Endothelial cell (in vitro differentiated cells): ENCODE measurements at regions not wholly inside any gene's neighbourhood (a gene's known extent, or its start where the extent isn't known, plus 50 kb on each side); places are given as distances from the start of the nearest gene placed in this dataset.

Experiments
- DNase-seq: peaks from one replicate; pipeline ENCODE4 v3.0.0; 2021; ENCODE audit warnings: low spot score
- H3K27ac Mint-ChIP-seq: one replicate; pipeline ENCODE4 v1.8.0; 2021; ENCODE audit warnings: mixed read lengths, inconsistent platforms; ENCODE audit not compliant: unreplicated experiment
- H3K27me3 Mint-ChIP-seq: one replicate; pipeline ENCODE4 v1.8.0; 2021; ENCODE audit warnings: mild to moderate bottlenecking, moderate library complexity, mixed read lengths, inconsistent platforms; ENCODE audit not compliant: unreplicated experiment
- H3K36me3 Mint-ChIP-seq: one replicate; pipeline ENCODE4 v1.8.0; 2021; ENCODE audit warnings: mild to moderate bottlenecking, low read depth, mixed read lengths, inconsistent platforms; ENCODE audit not compliant: unreplicated experiment
- H3K4me1 Mint-ChIP-seq: one replicate; pipeline ENCODE4 v1.8.0; 2021; ENCODE audit warnings: mild to moderate bottlenecking, mixed read lengths, inconsistent platforms; ENCODE audit not compliant: unreplicated experiment
- H3K4me3 Mint-ChIP-seq: one replicate; pipeline ENCODE4 v1.8.0; 2021; ENCODE audit warnings: mild to moderate bottlenecking, mixed read lengths, inconsistent platforms; ENCODE audit not compliant: unreplicated experiment
- H3K9me3 Mint-ChIP-seq: one replicate; pipeline ENCODE4 v1.8.0; 2021; ENCODE audit warnings: mixed read lengths, inconsistent platforms; ENCODE audit not compliant: unreplicated experiment
- CTCF ChIP-seq: fragments of 200-600 bp; sonication (generic); IDR thresholded peaks from one replicate; pipeline ENCODE4 v1.5.0; 2021; ENCODE audit warnings: antibody characterized with exemption; ENCODE audit not compliant: unreplicated experiment

- TF ChIP-seq CTCF: no peak
- Mint-ChIP-seq H3K4me1 (no peaks in the 10 kb centered on the region), H3K27ac (no peak overlapping the region), H3K36me3 (no peaks in the 10 kb centered on the region), H3K9me3 (no peaks in the 10 kb centered on the region), H3K4me3 (no peak overlapping the region), H3K27me3 (no peaks in the 10 kb centered on the region)
- no peak for DNase-seq
These were observed 1152.0 kb downstream of the HACE1 start for GRCh38 chr6:103707596-103708325.

- H3K27me3 Mint-ChIP-seq: no peaks in the 10 kb centered on the region
- H3K4me3 Mint-ChIP-seq: no peak overlapping the region
- no peak overlapping the region for H3K27ac Mint-ChIP-seq
- H3K36me3 Mint-ChIP-seq: no peaks in the 10 kb centered on the region
- H3K4me1 Mint-ChIP-seq: peaks cover 3% of the 10 kb centered on the region
- H3K9me3 Mint-ChIP-seq: no peaks in the 10 kb centered on the region
- no peak for TF ChIP-seq CTCF
- no peak for DNase-seq
These were observed 1160.0 kb downstream of the HACE1 start for GRCh38 chr6:103699769-103700168.

GRCh38 chr6:103687430-103687829 lies 1172.3 kb downstream of the HACE1 start:
- no peak overlapping the region for H3K4me3 Mint-ChIP-seq
- TF ChIP-seq CTCF: no peak
- H3K36me3 Mint-ChIP-seq: no peaks in the 10 kb centered on the region
- DNase-seq: no peak
- no peaks in the 10 kb centered on the region for H3K4me1 Mint-ChIP-seq
- no peak overlapping the region for H3K27ac Mint-ChIP-seq
- H3K9me3 Mint-ChIP-seq: no peaks in the 10 kb centered on the region
- no peaks in the 10 kb centered on the region for H3K27me3 Mint-ChIP-seq

- Mint-ChIP-seq H3K36me3 (no peaks in the 10 kb centered on the region), H3K27me3 (no peaks in the 10 kb centered on the region), H3K4me3 (no peak overlapping the region), H3K9me3 (no peaks in the 10 kb centered on the region), H3K27ac (no peak overlapping the region), H3K4me1 (no peaks in the 10 kb centered on the region)
- TF ChIP-seq CTCF: no peak
- no peak for DNase-seq
These were observed 1179.6 kb downstream of the HACE1 start for GRCh38 chr6:103680116-103680515.

GRCh38 chr6:103677290-103677689 lies 1182.4 kb downstream of the HACE1 start:
- TF ChIP-seq CTCF: no peak
- Mint-ChIP-seq H3K4me1 (no peaks in the 10 kb centered on the region), H3K27me3 (no peaks in the 10 kb centered on the region), H3K27ac (no peak overlapping the region), H3K36me3 (no peaks in the 10 kb centered on the region), H3K9me3 (no peaks in the 10 kb centered on the region), H3K4me3 (no peak overlapping the region)
- DNase-seq: no peak
